K562 (cell line): ENCODE measurements at regions not wholly inside any gene's neighbourhood (a gene's known extent, or its start where the extent isn't known, plus 50 kb on each side); places are given as distances from the start of the nearest gene placed in this dataset.

Experiments
- ATAC-seq: fragments of 200-7000 bp; cut with Tn5 transposase; 3 replicates; pipeline ENCODE4 v1.9.1; 2020; ENCODE audit warnings: moderate library complexity
- BruUV-seq: library from RNA; stranded (reverse); fragments of 400-500 nt; replicated peaks from 2 replicates; lab custom pipeline; 2021; lab: Mats Ljungman, UMichigan
- CTCF ChIA-PET: fragments of 300-600 bp; formaldehyde crosslinking; extraction: SDS; loops from one replicate; lab custom pipeline; 2021; ENCODE audit warnings: low intra/inter-chr PET ratio; lab: Yijun Ruan, JAX
- POLR2A ChIA-PET: fragments of 300-600, 350-650 bp; sonication (Branson Sonifier 250); formaldehyde crosslinking; extraction: SDS; loops from one replicate; lab custom pipeline; 2021; ENCODE audit warnings: antibody characterized with exemption, inconsistent platforms; lab: Yijun Ruan, JAX
- DNase-seq, 4 experiments: peaks; one replicate each; pipeline versions ENCODE4 v3.0.0 to v3.0.0-alpha.2; 2011 to 2018; ENCODE audit warnings: low spot score in 3 of 4, mixed read lengths in 3 of 4; ENCODE audit errors: extremely low read depth in 1 of 4
- FAIRE-seq: peaks from 2 replicates; lab custom pipeline; 2011; peaks lifted over from hg19 to GRCh38; lab: Jason Lieb, UNC
- H2AFZ ChIP-seq: 2 replicates; pipeline ENCODE4 v1.6.0; 2011; ENCODE audit warnings: low read depth, low read length, control low read depth, inconsistent platforms
- H3K27ac ChIP-seq: fragments of 200-600 bp; 3 replicates; pipeline ENCODE4 v1.8.0; 2011; ENCODE audit warnings: low read depth, mild to moderate bottlenecking, control low read depth, inconsistent platforms, low read length, moderate library complexity, mixed read lengths; ENCODE audit errors: extremely low read depth
- H3K27me3 ChIP-seq, 2 experiments: fragments of 300-600 bp in 1 of 2; 2 replicates in 1 of 2; 3 replicates in 1 of 2; pipeline versions ENCODE4 v1.6.0 to v1.8.0; 2011; ENCODE audit warnings: inconsistent platforms in 2 of 2, low read length in 2 of 2, mild to moderate bottlenecking in 1 of 2, mixed read lengths in 1 of 2, moderate library complexity in 1 of 2; ENCODE audit not compliant: control insufficient read depth in 2 of 2, insufficient read depth in 2 of 2
- H3K36me3 ChIP-seq: fragments of 300-600 bp; 3 replicates; pipeline ENCODE4 v1.8.0; 2011; ENCODE audit warnings: mild to moderate bottlenecking, low read length, inconsistent platforms; ENCODE audit not compliant: control insufficient read depth, insufficient read depth
- H3K4me1 ChIP-seq, 2 experiments: fragments of 200-600 bp in 1 of 2; replicated peaks in 1 of 2; 2 replicates in 1 of 2; 3 replicates in 1 of 2; pipeline versions ENCODE4 v1.5.1 to v1.8.0; 2011; ENCODE audit warnings: inconsistent platforms in 2 of 2, low read length in 2 of 2, mild to moderate bottlenecking in 1 of 2, mixed read lengths in 1 of 2, moderate library complexity in 1 of 2; ENCODE audit not compliant: control insufficient read depth in 2 of 2, insufficient read depth in 2 of 2
- H3K4me2 ChIP-seq: 2 replicates; pipeline ENCODE4 v1.6.1; 2011; ENCODE audit warnings: low read length, control low read depth, inconsistent platforms, mixed read lengths; ENCODE audit not compliant: insufficient read depth
- H3K4me3 ChIP-seq: fragments of 200-600 bp; sonication (generic), shearing (Covaris generic); 2 replicates; pipeline ENCODE4 v1.5.1; 2016; ENCODE audit warnings: control low read depth, inconsistent platforms
- H3K79me2 ChIP-seq: fragments of 200-600 bp; 3 replicates; pipeline ENCODE4 v1.8.0; 2011; ENCODE audit warnings: low read length, inconsistent platforms; ENCODE audit not compliant: control insufficient read depth, insufficient read depth
- H3K9ac ChIP-seq, 2 experiments: 2 replicates each; pipeline versions ENCODE4 v1.6.0 to v1.6.1; 2011; ENCODE audit warnings: low read depth in 2 of 2, low read length in 2 of 2, control low read depth in 1 of 2, inconsistent platforms in 1 of 2, mild to moderate bottlenecking in 1 of 2, mixed read lengths in 1 of 2; ENCODE audit not compliant: insufficient read depth in 1 of 2
- H3K9me1 ChIP-seq: one replicate; pipeline ENCODE4 v1.6.0; 2011; ENCODE audit warnings: inconsistent platforms, mild to moderate bottlenecking, low read length, moderate library complexity; ENCODE audit not compliant: control insufficient read depth, insufficient read depth
- H3K9me3 ChIP-seq: replicated peaks from 2 replicates; pipeline ENCODE4 v1.5.1; 2011; ENCODE audit warnings: low read depth, low read length, inconsistent platforms; ENCODE audit not compliant: control insufficient read depth, insufficient read depth
- H4K20me1 ChIP-seq: replicated peaks from 2 replicates; pipeline ENCODE4 v1.6.1; 2011; ENCODE audit warnings: low read length, inconsistent platforms, mixed read lengths; ENCODE audit not compliant: control insufficient read depth, insufficient read depth
- CBFB ChIP-seq: sonication (generic); formaldehyde crosslinking; IDR thresholded peaks from 2 replicates; pipeline ENCODE4 v1.4.0; 2020; ENCODE audit warnings: mild to moderate bottlenecking, missing genetic modification reagents
- CBX5 ChIP-seq: IDR thresholded peaks from 2 replicates; pipeline ENCODE4 v1.6.1; 2014; ENCODE audit warnings: low read depth, borderline replicate concordance
- EZH2 ChIP-seq: IDR thresholded peaks from 2 replicates; pipeline ENCODE4 v1.6.1; 2012; ENCODE audit warnings: low read depth, mild to moderate bottlenecking, inconsistent platforms, low read length, borderline replicate concordance
- FOXJ2 ChIP-seq: fragments of 200-800 bp; sonication (Bioruptor generic); IDR thresholded peaks from 2 replicates; pipeline ENCODE4 v1.6.1; 2016; ENCODE audit warnings: missing genetic modification characterization, missing compliant biosample characterization
- HOMEZ ChIP-seq: fragments of 250-450 bp; sonication (Bioruptor Pico); IDR thresholded peaks from 2 replicates; pipeline ENCODE4 v1.4.0; 2020; ENCODE audit warnings: mild to moderate bottlenecking, moderate library complexity
- MTF1 ChIP-seq: fragments of 250-450 bp; sonication (Bioruptor Pico); IDR thresholded peaks from 2 replicates; pipeline ENCODE4 v1.9.0; 2021; ENCODE audit warnings: moderate library complexity, mild to moderate bottlenecking, inconsistent platforms, borderline replicate concordance
- RFX5 ChIP-seq: IDR thresholded peaks from 2 replicates; pipeline ENCODE4 v1.6.1; 2011; ENCODE audit warnings: low read depth, mild to moderate bottlenecking, improper control_type of control experiment, low read length
- SAFB2 ChIP-seq: fragments of 200-400 bp; formaldehyde crosslinking; IDR thresholded peaks from 2 replicates; pipeline ENCODE4 v1.6.1; 2018; ENCODE audit warnings: borderline replicate concordance, low read length, low read depth, moderate library complexity; ENCODE audit not compliant: severe bottlenecking
- SETDB1 ChIP-seq: IDR thresholded peaks from one replicate; pipeline ENCODE4 v1.6.1; 2012; ENCODE audit warnings: low read length, control low read depth, inconsistent platforms
- SIX5 ChIP-seq, 2 experiments: IDR thresholded peaks; 2 replicates each; pipeline ENCODE4 v1.6.1; 2011; ENCODE audit warnings: low read length in 2 of 2, borderline replicate concordance in 1 of 2, low read depth in 1 of 2, mild to moderate bottlenecking in 1 of 2, moderate library complexity in 1 of 2; ENCODE audit not compliant: insufficient read depth in 1 of 2
- SNRNP70 ChIP-seq: fragments of 200-400 bp; formaldehyde crosslinking; optimal IDR thresholded peaks from 2 replicates; pipeline ENCODE3; 2017; ENCODE audit warnings: low read depth, low read length
- TAF15 ChIP-seq: fragments of 200-400 bp; formaldehyde crosslinking; IDR thresholded peaks from 2 replicates; pipeline ENCODE4 v1.6.1; 2017; ENCODE audit warnings: mild to moderate bottlenecking, low read depth, low read length, moderate library complexity
- THAP12 ChIP-seq: fragments of 250-450 bp; sonication (Bioruptor Pico); IDR thresholded peaks from 2 replicates; pipeline ENCODE4 v1.9.0; 2021; ENCODE audit warnings: mild to moderate bottlenecking, inconsistent platforms
- U2AF2 ChIP-seq: fragments of 200-400 bp; formaldehyde crosslinking; optimal IDR thresholded peaks from 2 replicates; pipeline ENCODE3; 2017; ENCODE audit warnings: low read depth, mild to moderate bottlenecking, low read length
- ZC3H11A ChIP-seq: IDR thresholded peaks from 2 replicates; pipeline ENCODE4 v1.6.1; 2012; ENCODE audit warnings: low read depth, low read length, improper control_type of control experiment
- ZNF23 ChIP-seq: fragments of 250-450 bp; sonication (Bioruptor Pico); IDR thresholded peaks from 2 replicates; pipeline ENCODE4 v1.4.0; 2020; ENCODE audit warnings: mild to moderate bottlenecking
- ZNF280B ChIP-seq: fragments of 250-450 bp; sonication (Bioruptor Pico); IDR thresholded peaks from 2 replicates; pipeline ENCODE4 v1.5.1; 2021; ENCODE audit warnings: mild to moderate bottlenecking
- ZNF589 ChIP-seq: fragments of 200-800 bp; sonication (Bioruptor generic); IDR thresholded peaks from 2 replicates; pipeline ENCODE4 v1.6.1; 2016; ENCODE audit warnings: low read depth, missing genetic modification characterization, missing compliant biosample characterization
- ZNF644 ChIP-seq: fragments of 200-800 bp; sonication (Bioruptor generic); IDR thresholded peaks from 2 replicates; pipeline ENCODE4 v1.6.1; 2016; ENCODE audit warnings: low read depth, missing genetic modification characterization, missing compliant biosample characterization
- WGBS: fragments of 100-300 bp; shearing (Covaris generic); methylation state at CpG from one replicate; pipeline ENCODE4 v1.1.6; 2016; ENCODE audit warnings: low coverage, mixed read lengths; ENCODE audit not compliant: insufficient coverage; ENCODE audit errors: missing lambda C conversion rate; 5-methylcytosine and 5-hydroxymethylcytosine counted together
- in situ Hi-C: fragments of 300-500 bp; cut with MboI; formaldehyde crosslinking; loops from 4 replicates; pipeline ENCODE4 v1.15.0; 2018; ENCODE audit warnings: inconsistent platforms, mixed read lengths
- intact Hi-C: fragments of 100-400 bp; cut with micrococcal nuclease; formaldehyde crosslinking; loops from 2 replicates; pipeline ENCODE4 v1.14.2; 2022

DNA sequence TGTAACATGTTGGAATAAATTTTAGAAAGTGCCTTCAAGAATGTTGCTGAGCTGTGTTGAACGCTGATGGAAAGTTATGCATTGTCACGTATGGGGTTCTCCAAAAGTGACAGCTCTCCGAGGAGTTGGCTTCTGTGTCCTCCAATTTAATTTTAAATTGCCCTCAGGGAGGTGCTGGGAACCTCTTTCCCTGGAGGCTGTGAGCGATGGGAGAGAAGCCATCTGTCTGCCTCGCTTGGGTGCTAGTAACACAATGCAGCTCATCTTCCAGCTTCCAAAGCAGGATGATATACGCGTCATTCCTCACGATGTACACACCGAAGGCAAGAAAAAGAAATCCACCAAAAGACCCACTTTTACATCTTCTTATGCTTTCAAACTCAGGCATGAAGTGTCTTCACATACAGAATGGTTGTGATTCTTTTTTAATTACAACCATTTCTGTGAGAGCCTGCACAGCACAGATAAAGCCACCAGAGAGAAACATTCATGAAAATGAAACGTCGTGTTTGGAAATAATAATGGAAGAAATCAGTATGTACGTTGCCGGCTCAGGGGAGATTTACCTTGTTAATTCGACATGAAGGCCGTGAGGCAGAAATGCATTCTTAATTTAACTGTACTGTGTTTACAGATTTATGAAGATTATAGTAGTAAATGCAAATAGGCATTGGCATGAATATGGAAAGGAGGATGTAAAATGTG, 218.9 kb downstream of the ASMT start:
- no peak overlapping the region for H3K9ac ChIP-seq
- H3K27ac ChIP-seq, result no peak overlapping the region
- BruUV-seq, result no TSS peak
- intact Hi-C loops (no loop called here), in situ Hi-C loops (no loop called here)
- no peaks in the 10 kb centered on the region for H3K36me3 ChIP-seq
- ATAC-seq (no peak), DNase-seq (no peak), FAIRE-seq (no peak)
- no peaks in the 10 kb centered on the region for H3K9me3 ChIP-seq
- H3K4me1 ChIP-seq, result no peaks in the 10 kb centered on the region
- H4K20me1 ChIP-seq, result no peaks in the 10 kb centered on the region
- no peaks in the 10 kb centered on the region for H3K79me2 ChIP-seq
- CTCF ChIA-PET, result no interaction called here
- no peak overlapping the region for H3K4me2 ChIP-seq
- no peaks in the 10 kb centered on the region for H3K27me3 ChIP-seq
- WGBS, result 11% methylated on average over 15 of the region's 15 CpGs
- H3K9me1 ChIP-seq, result no peaks in the 10 kb centered on the region
- POLR2A ChIA-PET, result no interaction called here
- no peak overlapping the region for H3K4me3 ChIP-seq
- no peak overlapping the region for H2AFZ ChIP-seq
- TF ChIP-seq ZNF589 (no peak), U2AF2 (no peak), RFX5 (no peak), SNRNP70 (no peak), SIX5 (IDR thresholded peaks at IDR 0.05; ENCODE audit: borderline replicate concordance in 1 of 2, insufficient read depth in 1 of 2, low read depth in 1 of 2, low read length in 2 of 2) (no peak), HOMEZ (CRISPR knock-in tag) (no peak), FOXJ2 (tag) (no peak), MTF1 (CRISPR knock-in tag) (no peak), SAFB2 (no peak), SETDB1 (no peak), EZH2 (no peak), TAF15 (no peak), CBX5 (no peak), ZC3H11A (no peak), THAP12 (no peak), CBFB (CRISPR knock-in tag) (no peak), ZNF23 (no peak), ZNF280B (no peak), ZNF644 (no peak)
